ENCODE measurements at regions not wholly inside any gene's neighbourhood (a gene's known extent, or its start where the extent isn't known, plus 50 kb on each side); places are given as distances from the start of the nearest gene placed in this dataset.

- no peak overlapping the region for H3K4me3 ChIP-seq (ENCODE audit: low read depth, low read length)
- no peak for TF ChIP-seq CTCF (IDR thresholded peaks at IDR 0.05; ENCODE audit: control insufficient read depth, extremely low read depth, insufficient read depth)
- no peak for DNase-seq (ENCODE audit: low read depth)
Measured at GRCh38 chr4:188606635-188607034, 467.4 kb downstream of the TRIML1 start.

GRCh38 chr4:188611143-188611542 lies 471.9 kb downstream of the TRIML1 start:
- DNase-seq (ENCODE audit: low read depth), result no peak
- no peak overlapping the region for H3K4me3 ChIP-seq (ENCODE audit: low read depth, low read length)
- no peak for TF ChIP-seq CTCF (IDR thresholded peaks at IDR 0.05; ENCODE audit: control insufficient read depth, extremely low read depth, insufficient read depth)

GRCh38 chr4:188612659-188613058 lies 473.4 kb downstream of the TRIML1 start:
- no peak for DNase-seq (ENCODE audit: low read depth)
- TF ChIP-seq CTCF (IDR thresholded peaks at IDR 0.05; ENCODE audit: control insufficient read depth, extremely low read depth, insufficient read depth), result no peak
- no peak overlapping the region for H3K4me3 ChIP-seq (ENCODE audit: low read depth, low read length)

GRCh38 chr4:188613976-188614375 lies 474.7 kb downstream of the TRIML1 start:
- H3K4me3 ChIP-seq (ENCODE audit: low read depth, low read length), result no peak overlapping the region
- TF ChIP-seq CTCF (IDR thresholded peaks at IDR 0.05; ENCODE audit: control insufficient read depth, extremely low read depth, insufficient read depth), result no peak

GRCh38 chr4:188619456-188620149 lies 480.4 kb downstream of the TRIML1 start:
- H3K4me3 ChIP-seq (ENCODE audit: low read depth, low read length), result no peak overlapping the region
- TF ChIP-seq CTCF (IDR thresholded peaks at IDR 0.05; ENCODE audit: control insufficient read depth, extremely low read depth, insufficient read depth), result no peak
- DNase-seq (ENCODE audit: low read depth), result no peak

More at GRCh38 chr4:188613976-188614375, 474.7 kb downstream of the TRIML1 start:
- DNase-seq (ENCODE audit: low read depth), result no peak

GRCh38 chr4:188620608-188621007 lies 481.4 kb downstream of the TRIML1 start:
- TF ChIP-seq CTCF (IDR thresholded peaks at IDR 0.05; ENCODE audit: control insufficient read depth, extremely low read depth, insufficient read depth), result no peak
- no peak for DNase-seq (ENCODE audit: low read depth)
- H3K4me3 ChIP-seq (ENCODE audit: low read depth, low read length), result no peak overlapping the region

GRCh38 chr4:188623314-188623854 lies 484.1 kb downstream of the TRIML1 start:
- TF ChIP-seq CTCF (IDR thresholded peaks at IDR 0.05; ENCODE audit: control insufficient read depth, extremely low read depth, insufficient read depth), result no peak
- no peak overlapping the region for H3K4me3 ChIP-seq (ENCODE audit: low read depth, low read length)
- no peak for DNase-seq (ENCODE audit: low read depth)
